Fibroblast of upper back skin (primary cell): ENCODE measurements at regions not wholly inside any gene's neighbourhood (a gene's known extent, or its start where the extent isn't known, plus 50 kb on each side); places are given as distances from the start of the nearest gene placed in this dataset.
"Not testable (repeated sequence)": the region's sequence is repeated elsewhere in the genome, so short reads cannot be mapped to it uniquely, and the experiment has no call there.

ENCODE experiments used
- DNase-seq: peaks from one replicate; pipeline ENCODE4 v3.0.0-alpha.2; 2013

DNA sequence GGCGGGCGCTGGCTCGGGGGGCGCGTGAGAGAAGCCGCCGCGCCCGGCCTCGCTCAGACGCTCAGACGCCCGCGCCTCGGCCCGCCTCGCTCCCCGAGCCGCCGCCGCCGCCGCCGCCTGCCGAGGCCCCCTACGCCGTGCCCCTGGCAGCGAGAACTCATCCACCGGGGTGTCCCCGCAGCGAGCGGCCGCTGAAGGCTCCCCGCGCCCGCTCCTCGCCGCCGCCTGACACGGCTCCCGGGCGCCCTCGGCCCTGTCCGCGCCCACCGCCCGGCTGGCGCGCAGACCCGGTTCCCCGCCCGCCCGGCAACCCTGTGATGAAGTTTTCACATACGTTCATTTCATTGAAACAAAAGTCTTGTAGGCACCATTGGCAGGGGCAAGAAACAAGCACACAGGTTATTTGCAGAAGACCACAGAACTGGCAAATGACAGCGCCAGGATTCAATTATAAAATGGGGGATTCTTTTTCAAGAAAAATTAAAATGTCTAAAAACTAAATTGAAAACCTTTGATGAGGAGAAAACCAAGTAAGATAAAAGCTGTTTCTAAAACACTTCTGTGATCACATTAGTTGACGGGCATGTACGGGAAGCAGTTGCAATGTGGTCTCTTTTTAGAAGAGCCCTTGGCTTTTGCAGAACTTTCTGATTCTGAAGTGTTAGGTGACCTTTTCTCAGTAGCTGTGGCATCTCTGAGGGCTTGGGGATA is 50.5 kb upstream of the TUBA3D start:
- DNase-seq, result no peak

DNA sequence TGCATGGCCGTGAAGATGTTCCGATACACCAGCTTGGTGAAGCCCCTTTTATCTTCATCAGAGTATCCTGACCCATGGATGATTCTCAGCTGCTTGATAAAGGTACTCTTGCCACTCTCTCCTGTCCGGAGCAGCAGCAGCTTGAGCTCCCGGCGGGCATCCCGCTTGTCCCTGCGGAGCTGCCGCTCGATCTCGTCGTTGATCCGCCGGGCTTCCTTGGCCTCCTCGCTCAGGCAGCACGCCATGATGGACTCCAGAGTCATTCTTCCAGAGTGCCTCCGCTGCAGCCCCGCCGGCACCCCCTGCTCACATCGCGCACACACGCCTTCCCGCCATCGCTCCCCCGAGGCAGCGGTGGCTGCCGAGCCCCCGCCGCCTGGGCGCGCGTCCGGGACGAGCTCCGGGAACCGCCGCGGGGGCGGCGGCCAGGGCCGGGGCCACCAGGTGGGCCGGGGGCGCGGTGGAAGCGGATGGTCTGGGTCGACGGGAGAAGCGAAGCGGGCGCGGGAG is 51.3 kb upstream of the TUBA3D start:
- DNase-seq, result not testable (repeated sequence)

DNA sequence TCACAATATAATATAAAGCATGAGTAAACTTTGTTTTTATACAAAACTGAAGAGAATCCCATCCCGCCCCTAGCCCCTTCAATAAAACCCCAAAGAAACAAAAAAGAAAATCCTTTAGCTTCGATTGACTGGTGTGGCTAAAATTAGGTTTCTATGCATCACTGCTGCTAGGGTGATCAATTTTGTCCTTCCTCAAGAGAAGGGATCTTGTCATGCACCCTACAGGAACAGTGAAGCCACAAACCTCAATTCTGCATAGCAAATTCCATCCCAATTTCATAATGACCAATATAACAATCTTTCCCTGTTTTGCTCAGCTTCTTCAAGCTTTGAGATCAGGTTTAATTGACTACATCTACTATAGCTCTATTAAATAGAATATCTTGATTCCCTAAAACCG is 55.2 kb upstream of the TUBA3D start:
- not testable (repeated sequence) for DNase-seq

GRCh38 chr2:131419441-131419840 is 55.5 kb upstream of the RAB6D start:
- DNase-seq, result peak; percentile 9

DNA sequence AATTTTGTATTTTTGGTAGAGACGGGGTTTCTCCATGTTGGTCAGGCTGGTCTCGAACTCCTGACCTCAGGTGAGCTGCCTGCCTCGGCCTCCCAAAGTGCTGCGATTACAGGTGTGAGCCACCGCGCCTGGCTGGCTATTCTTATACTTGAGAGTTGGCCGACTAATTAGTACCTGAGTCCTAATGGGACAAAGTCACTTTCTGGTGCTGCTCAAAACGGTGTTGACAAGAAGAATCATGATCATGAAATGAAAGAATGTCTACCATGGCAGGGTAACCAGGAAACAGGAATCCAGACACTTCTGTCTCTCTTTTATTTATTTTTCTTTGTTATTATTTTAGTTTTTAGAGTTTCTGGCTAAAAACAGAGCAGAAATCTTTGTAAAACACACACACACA is 54.7 kb upstream of the RAB6D start:
- no peak for DNase-seq

- no peak for DNase-seq
Observed at GRCh38 chr2:131417886-131418285, 53.9 kb upstream of the RAB6D start.

DNA sequence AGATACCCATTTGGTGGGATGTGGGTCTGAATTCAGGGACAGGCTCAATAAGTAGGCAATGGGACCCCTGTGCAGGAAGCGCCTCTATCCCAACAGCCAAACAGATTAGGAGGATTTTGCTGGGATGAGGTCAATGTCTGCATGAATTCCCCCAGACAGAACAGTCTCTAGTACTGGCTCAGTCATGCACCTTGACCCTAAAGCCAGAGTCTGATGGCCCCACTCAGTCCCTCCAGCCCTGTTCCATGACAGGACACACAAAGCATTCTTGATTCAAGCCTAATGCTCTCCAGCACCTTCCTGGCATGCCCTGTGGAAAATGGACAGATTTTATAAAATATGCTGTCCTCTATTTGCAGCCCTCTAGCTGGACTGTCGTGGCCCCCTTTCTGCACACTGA is 49.8 kb upstream of the RAB6D start:
- DNase-seq, result no peak
